RWPE2 (cell line): ENCODE measurements at regions not wholly inside any gene's neighbourhood (a gene's known extent, or its start where the extent isn't known, plus 50 kb on each side); places are given as distances from the start of the nearest gene placed in this dataset.

ENCODE experiments used
- ATAC-seq: fragments of 200-7000 bp; cut with Tn5 transposase; 3 replicates; pipeline ENCODE4 v1.9.1; 2021; ENCODE audit warnings: low read depth
- DNase-seq: peaks from one replicate; pipeline ENCODE4 v3.0.0-alpha.2; 2020; ENCODE audit warnings: low spot score
- H3K27ac ChIP-seq: fragments of 450-650 bp; 2 replicates; pipeline ENCODE4 v1.5.1; 2017; ENCODE audit warnings: mild to moderate bottlenecking; ENCODE audit not compliant: poor library complexity, severe bottlenecking
- H3K27me3 ChIP-seq: fragments of 250-450 bp; sonication (Bioruptor Pico); 2 replicates; pipeline ENCODE4 v1.5.1; 2021; ENCODE audit warnings: mild to moderate bottlenecking, moderate library complexity; ENCODE audit not compliant: insufficient read depth, poor library complexity, severe bottlenecking
- H3K36me3 ChIP-seq: fragments of 250-450 bp; sonication (Bioruptor Pico); 2 replicates; pipeline ENCODE4 v1.5.1; 2020; ENCODE audit warnings: low read depth, mild to moderate bottlenecking, moderate library complexity
- H3K4me1 ChIP-seq: fragments of 250-450 bp; sonication (Bioruptor Pico); 2 replicates; pipeline ENCODE4 v1.5.1; 2021; ENCODE audit warnings: mild to moderate bottlenecking, moderate library complexity; ENCODE audit not compliant: insufficient read depth, poor library complexity, severe bottlenecking
- H3K4me3 ChIP-seq: fragments of 250-450 bp; sonication (Bioruptor Pico); 2 replicates; pipeline ENCODE4 v1.5.1; 2021; ENCODE audit warnings: mild to moderate bottlenecking, moderate library complexity; ENCODE audit not compliant: severe bottlenecking
- H3K9me3 ChIP-seq: fragments of 250-450 bp; sonication (Bioruptor Pico); 2 replicates; pipeline ENCODE4 v1.5.1; 2021; ENCODE audit warnings: mild to moderate bottlenecking, moderate library complexity; ENCODE audit not compliant: severe bottlenecking
- CTCF ChIP-seq: fragments of 450-650 bp; IDR thresholded peaks from one replicate; pipeline ENCODE4 v1.5.1; 2017; ENCODE audit warnings: mild to moderate bottlenecking, moderate library complexity; ENCODE audit not compliant: poor library complexity, severe bottlenecking

GRCh38 chr3:23713641-23714040 is 92.1 kb upstream of the UBE2E1 start:
- no peaks in the 10 kb centered on the region for H3K36me3 ChIP-seq
- H3K27ac ChIP-seq: no peak overlapping the region
- DNase-seq (no peak), ATAC-seq (no peak)
- no peaks in the 10 kb centered on the region for H3K27me3 ChIP-seq
- H3K4me1 ChIP-seq: no peaks in the 10 kb centered on the region
- TF ChIP-seq CTCF: no peak
- H3K4me3 ChIP-seq: no peak overlapping the region
- H3K9me3 ChIP-seq: no peaks in the 10 kb centered on the region

- ATAC-seq (no peak), DNase-seq (no peak)
- Histone ChIP-seq H3K4me1 (no peaks in the 10 kb centered on the region), H3K36me3 (no peaks in the 10 kb centered on the region), H3K27me3 (no peaks in the 10 kb centered on the region), H3K4me3 (no peak overlapping the region), H3K9me3 (no peaks in the 10 kb centered on the region), H3K27ac (no peak overlapping the region)
- TF ChIP-seq CTCF: no peak
Observed at GRCh38 chr3:23720059-23720458, 85.7 kb upstream of the UBE2E1 start.

- Histone ChIP-seq H3K4me1 (no peaks in the 10 kb centered on the region), H3K27ac (no peak overlapping the region)
Observed at GRCh38 chr3:23720885-23721284, 84.9 kb upstream of the UBE2E1 start.

GRCh38 chr3:23723141-23723540 is 82.6 kb upstream of the UBE2E1 start:
- DNase-seq: no peak
- TF ChIP-seq CTCF: no peak
- Histone ChIP-seq H3K36me3 (no peaks in the 10 kb centered on the region), H3K27me3 (no peaks in the 10 kb centered on the region), H3K4me1 (no peaks in the 10 kb centered on the region), H3K9me3 (no peaks in the 10 kb centered on the region), H3K27ac (no peak overlapping the region), H3K4me3 (no peak overlapping the region)
- no peak for ATAC-seq

More at GRCh38 chr3:23720885-23721284, 84.9 kb upstream of the UBE2E1 start:
- no peak overlapping the region for H3K4me3 ChIP-seq
- DNase-seq (no peak), ATAC-seq (no peak; the same call in 2 of the 3 replicates)
- no peaks in the 10 kb centered on the region for H3K36me3 ChIP-seq
- H3K9me3 ChIP-seq: no peaks in the 10 kb centered on the region
- H3K27me3 ChIP-seq: no peaks in the 10 kb centered on the region
- TF ChIP-seq CTCF: no peak

- no peaks in the 10 kb centered on the region for H3K36me3 ChIP-seq
- H3K27me3 ChIP-seq: no peaks in the 10 kb centered on the region
- TF ChIP-seq CTCF: no peak
- H3K27ac ChIP-seq: no peak overlapping the region
- ATAC-seq (no peak), DNase-seq (no peak)
- peaks cover 7% of the 10 kb centered on the region for H3K4me1 ChIP-seq
- H3K9me3 ChIP-seq: no peaks in the 10 kb centered on the region
- H3K4me3 ChIP-seq: no peak overlapping the region
Observed at GRCh38 chr3:23723930-23724329, 81.8 kb upstream of the UBE2E1 start.
